ENCODE measurements at regions not wholly inside any gene's neighbourhood (a gene's known extent, or its start where the extent isn't known, plus 50 kb on each side); places are given as distances from the start of the nearest gene placed in this dataset.
"Not testable (repeated sequence)": the region's sequence is repeated elsewhere in the genome, so short reads cannot be mapped to it uniquely, and the experiment has no call there.

DNA sequence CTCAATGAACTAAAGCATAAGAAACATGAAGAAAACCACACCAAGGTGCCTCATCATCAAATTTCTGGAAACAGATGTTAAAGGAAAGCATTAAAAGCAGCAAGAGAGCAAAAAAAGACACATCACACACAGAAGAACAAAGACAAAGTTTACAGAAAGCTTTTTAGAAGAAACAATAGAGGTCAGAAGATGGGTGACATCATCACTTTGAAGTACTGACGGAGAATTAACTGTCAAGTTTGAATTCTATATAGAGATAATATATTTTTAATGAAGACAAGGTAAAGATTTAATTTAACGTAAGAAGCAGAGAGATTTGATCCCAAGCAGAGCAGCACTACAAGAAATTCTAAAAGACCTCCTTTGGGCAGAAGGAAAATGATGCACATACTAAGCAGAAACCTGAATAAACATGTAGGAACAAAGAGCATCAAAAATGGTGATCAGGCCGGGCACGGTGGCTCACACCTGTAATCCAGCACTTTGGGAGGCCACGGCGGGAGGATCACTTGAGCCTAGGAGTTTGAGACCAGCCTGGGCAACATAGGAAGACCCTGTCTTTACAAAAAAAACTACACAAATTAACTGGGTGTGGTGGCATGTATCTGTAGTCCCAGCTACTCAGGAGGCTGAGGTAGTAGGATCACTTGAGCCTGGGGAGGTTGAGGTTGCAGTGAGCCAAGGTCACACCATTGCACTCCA lies 63.3 kb upstream of the RTL6 start:
- intact Hi-C loops (cut with DNase I) = no loop called here
- H3K27me3 ChIP-seq (ENCODE audit: control insufficient read depth, insufficient read depth, low read length) = no peaks in the 10 kb centered on the region
- H3K4me1 ChIP-seq (ENCODE audit: control insufficient read depth in 2 of 3, insufficient read depth in 2 of 3, low read depth in 1 of 3, low read length in 3 of 3) = no peaks in the 10 kb centered on the region
- no peak overlapping the region for H3K4me3 ChIP-seq (ENCODE audit: low read length in 3 of 3)
- H3K9me3 ChIP-seq (ENCODE audit: control insufficient read depth in 2 of 3, insufficient read depth in 1 of 3, low read length in 3 of 3) = peaks cover 0 to 3% (median 3%) of the 10 kb centered on the region in 3 donors
- TF ChIP-seq, protein P1, sequence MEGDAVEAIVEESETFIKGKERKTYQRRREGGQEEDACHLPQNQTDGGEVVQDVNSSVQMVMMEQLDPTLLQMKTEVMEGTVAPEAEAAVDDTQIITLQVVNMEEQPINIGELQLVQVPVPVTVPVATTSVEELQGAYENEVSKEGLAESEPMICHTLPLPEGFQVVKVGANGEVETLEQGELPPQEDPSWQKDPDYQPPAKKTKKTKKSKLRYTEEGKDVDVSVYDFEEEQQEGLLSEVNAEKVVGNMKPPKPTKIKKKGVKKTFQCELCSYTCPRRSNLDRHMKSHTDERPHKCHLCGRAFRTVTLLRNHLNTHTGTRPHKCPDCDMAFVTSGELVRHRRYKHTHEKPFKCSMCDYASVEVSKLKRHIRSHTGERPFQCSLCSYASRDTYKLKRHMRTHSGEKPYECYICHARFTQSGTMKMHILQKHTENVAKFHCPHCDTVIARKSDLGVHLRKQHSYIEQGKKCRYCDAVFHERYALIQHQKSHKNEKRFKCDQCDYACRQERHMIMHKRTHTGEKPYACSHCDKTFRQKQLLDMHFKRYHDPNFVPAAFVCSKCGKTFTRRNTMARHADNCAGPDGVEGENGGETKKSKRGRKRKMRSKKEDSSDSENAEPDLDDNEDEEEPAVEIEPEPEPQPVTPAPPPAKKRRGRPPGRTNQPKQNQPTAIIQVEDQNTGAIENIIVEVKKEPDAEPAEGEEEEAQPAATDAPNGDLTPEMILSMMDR (IDR thresholded peaks at IDR 0.05; ENCODE audit: borderline replicate concordance, extremely low read depth, insufficient read depth) = no peak
- H3K27ac ChIP-seq (ENCODE audit: low read depth in 2 of 2, low read length in 2 of 2) = no peak overlapping the region
- H3K9ac ChIP-seq (ENCODE audit: low read length in 3 of 3) = no peak overlapping the region
- H3K36me3 ChIP-seq (ENCODE audit: control insufficient read depth in 2 of 3, insufficient read depth in 3 of 3, low read length in 3 of 3) = no peaks in the 10 kb centered on the region
- DNase-seq (no peak), FAIRE-seq (no peak)

DNA sequence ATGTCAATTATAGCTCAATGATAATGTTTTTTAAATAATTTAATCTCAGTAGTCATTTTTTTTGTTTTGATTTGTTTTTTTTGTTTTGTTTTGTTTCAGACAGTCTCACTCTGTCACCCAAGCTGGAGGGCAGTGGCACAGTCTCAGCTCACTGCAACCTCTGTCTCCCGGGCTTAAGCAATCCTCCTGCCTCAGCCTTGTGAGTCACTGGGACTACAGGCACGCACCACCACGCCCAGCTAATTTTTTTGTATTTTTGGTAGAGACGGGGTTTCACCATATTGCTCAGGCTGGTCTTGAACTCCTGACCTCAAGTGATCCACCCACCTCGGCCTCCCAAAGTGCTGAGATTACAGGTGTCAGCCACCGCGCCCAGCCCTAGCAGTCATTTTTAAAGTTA lies 60.6 kb upstream of the RTL6 start:
- FAIRE-seq; H3K4me3 ChIP-seq (ENCODE audit: low read length in 3 of 3); H3K9me3 ChIP-seq (ENCODE audit: control insufficient read depth in 2 of 3, insufficient read depth in 1 of 3, low read length in 3 of 3); H3K4me1 ChIP-seq (ENCODE audit: control insufficient read depth in 2 of 3, insufficient read depth in 2 of 3, low read depth in 1 of 3, low read length in 3 of 3); H3K9ac ChIP-seq (ENCODE audit: low read length in 3 of 3); H3K27me3 ChIP-seq (ENCODE audit: control insufficient read depth, insufficient read depth, low read length); intact Hi-C loops (cut with DNase I); H3K36me3 ChIP-seq (ENCODE audit: control insufficient read depth in 2 of 3, insufficient read depth in 3 of 3, low read length in 3 of 3); DNase-seq; H3K27ac ChIP-seq (ENCODE audit: low read depth in 2 of 2, low read length in 2 of 2): not testable (repeated sequence)

DNA sequence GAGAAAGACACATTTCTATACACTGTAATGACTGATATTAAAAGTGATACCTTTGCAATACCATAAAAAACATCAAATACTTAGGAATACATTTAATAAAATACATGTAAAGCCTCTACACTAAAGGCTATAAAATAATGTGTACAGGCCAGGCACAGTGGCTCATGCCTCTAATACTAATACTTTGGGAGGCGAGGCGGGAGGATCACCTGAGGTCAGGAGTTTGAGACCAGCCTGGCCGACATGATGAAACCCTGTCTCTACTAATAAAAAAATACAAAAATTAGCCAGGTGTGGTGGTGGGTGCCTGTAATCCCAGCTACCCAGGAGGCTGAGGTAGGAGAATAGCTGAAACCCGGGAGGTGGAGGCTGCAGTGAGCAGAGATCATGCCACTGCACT lies 59.8 kb upstream of the RTL6 start:
- H3K27ac ChIP-seq (ENCODE audit: low read depth in 2 of 2, low read length in 2 of 2); FAIRE-seq; intact Hi-C loops (cut with DNase I); H3K9ac ChIP-seq (ENCODE audit: low read length in 3 of 3); DNase-seq; H3K27me3 ChIP-seq (ENCODE audit: control insufficient read depth, insufficient read depth, low read length); H3K9me3 ChIP-seq (ENCODE audit: control insufficient read depth in 2 of 3, insufficient read depth in 1 of 3, low read length in 3 of 3); H3K4me1 ChIP-seq (ENCODE audit: control insufficient read depth in 2 of 3, insufficient read depth in 2 of 3, low read depth in 1 of 3, low read length in 3 of 3); H3K4me3 ChIP-seq (ENCODE audit: low read length in 3 of 3); H3K36me3 ChIP-seq (ENCODE audit: control insufficient read depth in 2 of 3, insufficient read depth in 3 of 3, low read length in 3 of 3): not testable (repeated sequence)

DNA sequence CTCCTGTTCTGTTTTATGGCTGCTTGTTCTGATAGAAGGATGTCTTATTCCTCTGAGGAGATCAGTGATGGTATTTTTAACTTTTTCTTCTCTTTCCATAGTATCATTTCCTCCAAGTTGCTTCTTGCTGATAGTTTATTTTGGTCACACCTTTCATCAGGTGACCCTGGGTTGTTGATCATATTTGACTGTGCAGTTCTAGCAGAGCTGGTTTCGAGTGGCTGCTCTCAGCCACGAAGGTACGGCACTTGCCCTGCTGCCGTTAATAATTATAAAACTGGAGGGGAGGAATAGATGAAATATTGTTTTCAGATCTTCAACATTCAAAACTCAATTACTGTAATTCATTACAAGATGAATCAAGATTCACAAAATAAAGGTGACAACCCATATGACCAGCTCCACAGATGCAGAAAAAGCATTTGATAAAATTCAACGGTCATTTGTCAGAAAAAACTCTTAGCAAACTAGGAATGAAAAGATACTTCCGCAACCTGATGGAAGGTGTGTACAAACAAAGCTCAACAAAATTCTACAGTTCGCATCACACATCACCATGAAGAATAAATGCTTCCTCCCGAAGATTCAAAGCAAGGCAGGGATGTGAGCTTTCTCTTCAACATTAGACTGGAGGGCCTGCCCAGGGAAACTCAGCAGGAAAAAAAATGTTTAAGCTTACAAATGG lies 59.2 kb upstream of the RTL6 start:
- H3K4me3 ChIP-seq (ENCODE audit: low read length in 3 of 3) = no peak overlapping the region
- intact Hi-C loops (cut with DNase I) = no loop called here
- H3K27me3 ChIP-seq (ENCODE audit: control insufficient read depth, insufficient read depth, low read length) = no peaks in the 10 kb centered on the region
- no peaks in the 10 kb centered on the region for H3K9me3 ChIP-seq (ENCODE audit: control insufficient read depth in 2 of 3, insufficient read depth in 1 of 3, low read length in 3 of 3)
- H3K36me3 ChIP-seq (ENCODE audit: control insufficient read depth in 2 of 3, insufficient read depth in 3 of 3, low read length in 3 of 3) = no peaks in the 10 kb centered on the region
- H3K4me1 ChIP-seq (ENCODE audit: control insufficient read depth in 2 of 3, insufficient read depth in 2 of 3, low read depth in 1 of 3, low read length in 3 of 3) = no peaks in the 10 kb centered on the region
- DNase-seq = no peak
- TF ChIP-seq, protein P1 (IDR thresholded peaks at IDR 0.05; ENCODE audit: borderline replicate concordance, extremely low read depth, insufficient read depth) = no peak
- H3K27ac ChIP-seq (ENCODE audit: low read depth in 2 of 2, low read length in 2 of 2) = no peak overlapping the region
- no peak for FAIRE-seq
- H3K9ac ChIP-seq (ENCODE audit: low read length in 3 of 3) = no peak overlapping the region
